Kidney glomerular epithelial cell (primary cell): ENCODE measurements at regions not wholly inside any gene's neighbourhood (a gene's known extent, or its start where the extent isn't known, plus 50 kb on each side); places are given as distances from the start of the nearest gene placed in this dataset.
A peak's percentile ranks its signal among the peaks of the same experiment; 100 is the strongest.

Experiments
- DNase-seq: peaks from one replicate; lab custom pipeline; 2025; lab: John Stamatoyannopoulos, UW

DNA sequence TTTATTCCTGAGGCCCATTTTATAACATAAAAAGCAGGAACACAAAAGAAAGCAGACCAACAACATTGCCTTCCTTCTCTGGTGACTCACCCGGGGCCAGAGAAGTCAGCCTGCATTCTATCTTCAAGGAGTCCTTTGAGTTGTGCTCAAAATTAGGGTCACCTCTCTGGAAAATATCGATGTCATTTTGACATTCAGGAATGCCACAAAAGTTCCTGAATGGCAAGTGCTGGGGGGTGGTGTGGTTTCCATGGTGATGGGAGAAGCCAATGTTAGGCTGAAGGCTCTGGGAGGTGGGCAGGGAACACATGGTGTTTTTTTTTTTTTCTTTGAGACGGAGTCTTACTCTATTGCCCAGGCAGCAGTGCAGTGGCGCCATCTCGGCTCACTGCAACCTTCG, 159.6 kb downstream of the HAPSTR1 start:
- no peak for DNase-seq

DNA sequence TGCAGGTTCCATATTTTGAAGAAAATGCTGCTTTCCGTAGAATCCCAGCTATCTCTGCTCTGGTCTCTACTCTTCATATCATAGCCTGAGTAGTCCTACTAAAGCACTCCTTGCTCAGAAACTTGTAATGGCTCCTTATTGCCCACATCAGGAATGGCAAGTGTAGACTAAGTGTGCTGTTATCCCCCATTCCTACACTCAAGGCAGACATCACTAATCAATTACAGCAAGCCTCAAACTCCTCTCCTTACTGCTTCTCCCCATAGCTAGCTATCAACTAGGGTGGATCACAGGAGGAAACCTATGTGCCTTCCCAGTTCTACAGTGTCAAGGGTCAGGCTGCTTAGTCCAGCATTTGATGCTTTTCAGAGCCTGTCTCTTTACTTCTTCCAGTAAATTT, 163.4 kb downstream of the HAPSTR1 start:
- no peak for DNase-seq

- no peak for DNase-seq
Measured at GRCh38 chr16:9256196-9256595, 164.8 kb downstream of the HAPSTR1 start.

GRCh38 chr16:9257843-9258242, 166.4 kb downstream of the HAPSTR1 start:
- DNase-seq, result no peak

- peak; percentile 1 for DNase-seq
Measured at GRCh38 chr16:9258423-9259051, 167.1 kb downstream of the HAPSTR1 start.

- no peak for DNase-seq
Measured at GRCh38 chr16:9259914-9260608, 168.6 kb downstream of the HAPSTR1 start.

DNA sequence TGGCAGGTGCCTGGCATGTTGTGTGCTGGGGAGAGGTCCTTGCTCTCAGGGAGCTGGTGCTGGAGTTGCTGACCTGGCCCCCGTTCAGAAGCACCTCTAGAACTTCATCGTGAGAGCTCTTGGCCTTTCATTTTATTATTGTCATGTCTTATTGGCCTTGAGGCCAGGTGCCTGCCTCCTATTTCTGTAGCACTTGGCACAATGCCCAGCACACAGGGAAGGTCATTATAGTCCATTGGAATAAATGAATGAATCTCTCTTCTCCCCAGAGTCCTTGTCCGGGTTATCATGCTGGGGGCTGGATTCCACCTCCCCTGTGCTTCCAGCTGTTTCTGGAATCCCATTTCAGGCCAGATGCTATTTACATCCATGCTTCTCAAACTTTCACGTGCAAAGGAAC, 169.2 kb downstream of the HAPSTR1 start:
- no peak for DNase-seq

DNA sequence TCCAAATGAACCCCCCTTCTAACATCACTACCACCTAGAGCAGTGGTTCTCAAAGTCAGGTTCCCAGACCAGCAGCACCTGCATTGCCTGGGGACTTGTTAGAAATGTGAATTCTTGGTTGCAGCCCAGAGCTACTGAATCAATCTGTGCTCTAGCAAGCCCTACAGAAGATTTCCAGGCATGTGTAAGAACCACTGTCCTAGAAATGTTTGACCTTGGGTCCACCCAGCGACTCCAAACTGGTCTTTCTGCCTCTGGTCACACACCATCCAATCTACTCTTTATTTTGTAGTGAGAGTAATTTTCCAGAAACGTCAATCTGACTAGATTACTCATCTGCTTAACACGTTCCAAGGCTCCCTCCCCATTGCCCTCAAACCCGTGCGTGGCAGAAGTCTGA, 169.9 kb downstream of the HAPSTR1 start:
- no peak for DNase-seq

DNA sequence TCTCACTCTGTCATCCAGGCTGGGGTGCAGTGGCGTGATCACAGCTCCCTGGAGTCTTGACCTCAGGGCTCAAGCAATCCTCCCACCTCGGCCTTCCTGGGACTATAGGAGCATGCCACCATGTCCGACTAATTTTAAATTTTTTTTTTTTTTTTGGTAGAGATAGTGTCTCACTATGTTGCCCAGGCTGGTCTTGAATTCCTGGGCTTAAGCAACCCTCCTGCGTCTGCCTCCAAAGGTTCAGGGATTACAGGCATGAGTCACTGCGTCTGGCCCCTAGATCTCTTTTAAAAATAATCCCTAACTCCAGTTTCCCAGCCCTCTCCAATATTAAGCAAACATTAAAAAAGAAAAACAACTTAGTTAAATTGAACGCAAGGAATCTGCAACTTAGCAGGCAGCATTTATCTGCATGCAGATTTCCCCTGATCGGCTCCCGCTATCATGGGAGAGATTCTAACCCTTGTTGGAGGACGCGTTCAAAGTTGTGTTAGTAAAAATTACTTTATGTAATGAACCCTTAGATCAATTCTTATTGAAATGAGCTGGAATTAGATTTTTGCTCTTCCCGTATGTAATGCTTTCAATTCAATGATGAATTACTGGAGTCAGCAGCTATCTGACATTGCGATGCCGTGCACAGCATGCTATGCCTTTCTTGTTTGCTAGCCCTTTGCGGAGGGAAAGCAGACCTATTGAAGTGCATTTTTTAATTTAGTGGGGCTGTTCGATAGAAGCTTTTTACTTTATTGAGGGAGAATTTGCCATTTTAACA, 171.7 kb downstream of the HAPSTR1 start:
- no peak for DNase-seq

- no peak for DNase-seq
Measured at GRCh38 chr16:9264067-9264466, 172.6 kb downstream of the HAPSTR1 start.

DNA sequence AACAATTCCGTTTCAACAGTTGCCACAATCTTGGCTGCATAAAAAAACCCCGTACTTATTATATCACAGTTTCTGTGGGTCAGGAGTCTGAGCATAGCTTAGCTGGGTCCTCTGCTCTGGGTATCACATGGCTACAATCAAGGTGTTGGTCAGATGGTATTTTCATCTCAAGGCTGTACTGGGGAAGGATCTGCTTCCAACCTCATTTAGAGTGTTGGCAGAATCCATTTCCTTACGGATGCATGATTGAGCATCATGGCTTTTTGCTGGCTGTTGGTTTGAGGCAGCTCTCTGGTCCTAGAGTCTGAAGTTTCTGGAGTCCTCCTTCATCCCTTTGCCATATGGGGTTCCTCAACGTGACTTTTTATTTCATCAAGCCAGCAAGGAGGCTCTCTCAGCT, 177.0 kb downstream of the HAPSTR1 start:
- DNase-seq, result no peak

GRCh38 chr16:9270424-9270823, 179.0 kb downstream of the HAPSTR1 start:
- DNase-seq, result no peak

DNA sequence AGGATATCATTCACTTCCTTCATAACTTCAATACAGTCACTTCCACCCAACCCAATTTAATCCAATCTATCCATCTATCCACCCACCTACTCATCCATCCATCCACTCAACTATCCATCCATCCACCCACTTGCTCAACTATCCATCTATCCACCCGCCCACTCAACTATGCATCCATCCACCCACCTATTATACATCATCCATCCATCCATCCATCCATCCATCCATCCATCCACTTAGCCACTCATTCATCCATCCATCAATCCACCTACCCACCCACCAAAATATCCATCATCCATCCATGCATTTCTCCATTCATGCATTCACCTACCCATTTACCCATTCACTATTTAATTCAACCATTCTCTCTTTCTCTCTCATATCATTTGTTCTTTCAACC, 179.5 kb downstream of the HAPSTR1 start:
- DNase-seq, result no peak

DNA sequence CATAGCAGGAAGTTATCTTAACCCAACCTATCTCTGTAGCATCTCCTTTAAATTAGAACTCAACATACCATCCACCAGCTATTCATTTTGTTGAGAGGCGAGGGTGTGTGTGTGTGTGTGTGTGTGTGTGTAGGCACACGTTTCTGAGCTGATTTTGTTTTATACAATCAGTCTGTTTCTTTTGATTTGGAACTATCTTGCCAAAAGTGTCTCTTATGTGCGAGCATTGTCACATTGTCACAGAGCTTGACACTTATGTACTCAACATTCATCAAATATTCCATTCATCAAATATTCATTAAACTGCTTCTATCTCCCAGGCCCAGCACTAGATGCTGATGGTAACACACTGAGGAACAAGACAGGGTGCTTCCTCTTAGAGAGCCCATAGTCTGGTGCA, 180.4 kb downstream of the HAPSTR1 start:
- DNase-seq, result no peak

- DNase-seq, result peak; percentile 16
Measured at GRCh38 chr16:9275377-9275776, 183.9 kb downstream of the HAPSTR1 start.

GRCh38 chr16:9275816-9276354, 184.4 kb downstream of the HAPSTR1 start:
- no peak for DNase-seq

GRCh38 chr16:9279291-9280068, 188.0 kb downstream of the HAPSTR1 start:
- DNase-seq, result peak; percentile 18

DNA sequence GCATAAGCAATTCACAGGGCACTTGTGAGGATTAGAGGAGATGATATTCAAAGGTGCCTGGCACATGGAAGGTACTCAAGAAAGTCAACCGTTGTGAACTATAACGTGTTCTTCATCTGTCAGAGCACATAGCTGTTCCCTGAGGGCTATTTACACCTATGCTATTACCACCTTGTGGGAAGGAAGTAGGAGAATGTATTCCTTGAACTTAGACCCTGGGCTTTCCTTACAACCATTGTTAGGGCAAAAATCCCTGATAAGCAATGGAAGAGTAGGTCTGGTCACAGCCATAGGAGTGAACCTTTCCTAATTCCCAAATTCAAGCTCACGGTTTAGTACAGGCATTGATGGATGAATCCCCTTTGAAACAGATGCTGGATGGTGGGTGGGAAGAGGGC, 188.6 kb downstream of the HAPSTR1 start:
- DNase-seq, result no peak

- DNase-seq, result no peak
Measured at GRCh38 chr16:9286930-9287329, 195.5 kb downstream of the HAPSTR1 start.

DNA sequence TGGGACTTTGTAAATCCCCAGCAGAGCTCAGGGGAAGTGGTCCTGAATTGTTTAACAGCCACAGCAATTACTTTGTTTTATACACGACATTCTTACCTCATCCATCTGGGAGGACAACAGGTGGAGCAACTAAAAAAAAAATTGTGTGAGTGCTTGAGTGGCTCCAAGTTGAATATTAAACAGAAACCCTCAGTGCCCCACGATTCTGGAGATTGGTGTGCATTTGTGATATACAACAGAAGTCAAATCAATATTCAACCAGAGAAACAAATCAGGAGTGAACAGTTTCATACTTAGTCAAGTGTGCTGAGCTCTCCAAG, 204.8 kb downstream of the HAPSTR1 start:
- no peak for DNase-seq

DNA sequence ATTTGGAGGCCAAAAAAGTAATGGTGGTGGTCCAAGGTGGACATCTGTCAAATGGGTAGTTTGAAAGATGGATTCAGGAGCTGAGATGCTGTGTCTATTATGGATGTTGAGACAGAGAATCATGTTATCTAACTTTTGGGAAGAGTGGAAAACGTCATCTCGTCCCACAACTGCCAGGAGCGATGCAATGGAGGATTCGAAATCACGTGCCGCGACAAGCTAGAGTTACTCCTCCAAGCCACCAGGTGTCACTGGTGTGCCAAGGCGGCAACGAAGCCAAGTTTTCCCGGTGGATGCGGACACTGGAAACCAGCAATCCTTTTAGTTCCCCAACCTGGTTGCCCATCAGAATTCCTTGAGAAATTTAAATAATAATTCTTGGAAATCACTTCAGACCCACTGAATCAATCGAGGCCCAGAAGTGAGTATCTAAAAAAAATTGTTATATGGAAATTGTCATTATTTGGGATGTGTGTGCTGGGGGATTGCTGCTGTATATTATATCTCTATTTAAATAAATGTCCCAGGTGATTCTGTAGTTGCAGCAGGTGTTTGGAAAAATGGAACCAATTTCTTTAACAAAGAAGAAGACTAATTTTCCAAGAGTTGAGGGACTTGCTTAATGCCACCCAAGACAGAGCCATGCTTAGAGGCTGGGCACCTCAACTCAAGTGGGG, 206.1 kb downstream of the HAPSTR1 start:
- DNase-seq, result no peak

DNA sequence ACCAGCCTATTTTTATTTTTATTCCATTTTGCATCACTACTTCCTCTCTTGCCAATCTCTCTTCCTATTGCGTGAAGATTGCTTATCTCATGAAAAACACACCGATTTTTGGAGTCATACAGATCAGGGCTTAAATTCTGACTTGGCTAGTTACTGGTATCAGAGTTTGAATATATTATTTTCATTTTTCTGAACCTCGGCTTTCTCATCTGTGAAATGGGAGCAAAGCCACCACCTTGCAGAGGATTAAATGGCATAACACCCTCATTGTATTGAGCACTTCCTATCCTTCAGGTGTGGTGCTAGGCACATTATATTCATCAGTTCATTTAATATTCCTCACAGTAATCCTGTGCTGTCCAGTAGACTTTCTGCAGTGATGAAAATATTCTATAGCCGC, 208.8 kb downstream of the HAPSTR1 start:
- DNase-seq, result no peak
